DMS79 (cell line): ENCODE measurements at regions not wholly inside any gene's neighbourhood (a gene's known extent, or its start where the extent isn't known, plus 50 kb on each side); places are given as distances from the start of the nearest gene placed in this dataset.

Source experiments
- DNase-seq: peaks from one replicate; lab custom pipeline; 2025; lab: John Stamatoyannopoulos, UW

GRCh38 chr14:104274806-104275205 lies 136.4 kb downstream of the KIF26A start:
- DNase-seq, result no peak

GRCh38 chr14:104277416-104278213 lies 139.2 kb downstream of the KIF26A start:
- no peak for DNase-seq

GRCh38 chr14:104278214-104278534 lies 139.8 kb downstream of the KIF26A start:
- DNase-seq, result no peak

- no peak for DNase-seq
Observed at GRCh38 chr14:104280085-104280901, 141.9 kb downstream of the KIF26A start.

- no peak for DNase-seq
Observed at GRCh38 chr14:104280902-104281767, 142.7 kb downstream of the KIF26A start.

- no peak for DNase-seq
Observed at GRCh38 chr14:104281768-104282301, 143.4 kb downstream of the KIF26A start.

- peak; percentile 78 for DNase-seq
Observed at GRCh38 chr14:104282332-104283196, 144.2 kb downstream of the KIF26A start.

- peak; percentile 77 for DNase-seq
Observed at GRCh38 chr14:104283197-104284106, 145.1 kb downstream of the KIF26A start.

- peak; percentile 73 for DNase-seq
Observed at GRCh38 chr14:104284107-104284592, 145.8 kb downstream of the KIF26A start.

GRCh38 chr14:104284636-104285507 lies 146.5 kb downstream of the KIF26A start:
- DNase-seq, result no peak

- DNase-seq, result no peak
Observed at GRCh38 chr14:104285508-104285840, 147.1 kb downstream of the KIF26A start.

- DNase-seq, result no peak
Observed at GRCh38 chr14:104286086-104286485, 147.7 kb downstream of the KIF26A start.

GRCh38 chr14:104286496-104286895 lies 148.1 kb downstream of the KIF26A start:
- DNase-seq, result no peak

- no peak for DNase-seq
Observed at GRCh38 chr14:104287301-104288009, 149.1 kb downstream of the KIF26A start.

GRCh38 chr14:104288272-104288671 lies 149.9 kb downstream of the KIF26A start:
- DNase-seq, result no peak

- no peak for DNase-seq
Observed at GRCh38 chr14:104289507-104289906, 151.1 kb downstream of the KIF26A start.

GRCh38 chr14:104290058-104290667 lies 151.8 kb downstream of the KIF26A start:
- no peak for DNase-seq

GRCh38 chr14:104290756-104291122 lies 152.4 kb downstream of the KIF26A start:
- DNase-seq, result no peak
